ENCODE measurements at regions not wholly inside any gene's neighbourhood (a gene's known extent, or its start where the extent isn't known, plus 50 kb on each side); places are given as distances from the start of the nearest gene placed in this dataset.

DNA sequence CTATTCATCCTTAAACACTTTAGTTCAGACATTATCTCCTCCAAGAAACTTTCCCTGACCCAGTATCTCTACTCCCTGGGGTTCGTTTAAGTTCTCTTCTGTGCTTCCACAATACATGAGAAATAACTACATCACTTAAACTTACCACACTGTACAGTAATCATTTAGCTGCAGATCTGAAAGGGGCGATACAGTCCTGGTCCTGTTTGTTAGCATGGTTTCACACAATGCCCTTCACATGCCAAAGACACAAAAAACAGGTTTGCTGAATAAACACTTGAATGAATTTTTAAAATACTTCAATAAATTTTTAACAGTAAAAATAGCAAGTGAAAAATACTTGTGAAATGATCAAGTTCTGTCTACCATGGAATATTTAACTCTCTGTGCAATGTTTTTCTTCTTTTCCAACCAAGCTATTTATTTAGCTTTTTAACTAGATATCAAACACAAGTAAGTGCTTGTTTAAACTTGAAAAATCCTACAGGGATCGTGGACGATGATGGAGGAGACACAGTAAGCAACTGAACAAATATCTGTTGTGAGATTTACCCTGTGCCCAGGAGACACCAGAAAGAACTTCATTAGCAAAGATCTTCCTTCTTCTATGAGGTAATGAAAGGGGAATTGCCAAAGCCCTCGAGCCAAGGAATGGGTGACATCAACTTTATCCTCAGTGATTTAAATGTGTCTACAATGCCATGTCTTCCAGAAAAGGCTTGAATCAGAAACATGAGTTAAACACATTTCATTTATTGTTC lies 255.6 kb upstream of the GRIP1 start:
- Histone ChIP-seq H3K27me3 (ENCODE audit: low read depth) (no peaks in the 10 kb centered on the region), H3K27ac (replicated peaks) (no peak overlapping the region), H3K4me1 (no peaks in the 10 kb centered on the region), H3K9me3 (replicated peaks) (no peaks in the 10 kb centered on the region), H3K4me3 (no peak overlapping the region), H3K36me3 (no peaks in the 10 kb centered on the region)
- intact Hi-C loops (cut with micrococcal nuclease): no loop called here
- TF ChIP-seq, protein P1, sequence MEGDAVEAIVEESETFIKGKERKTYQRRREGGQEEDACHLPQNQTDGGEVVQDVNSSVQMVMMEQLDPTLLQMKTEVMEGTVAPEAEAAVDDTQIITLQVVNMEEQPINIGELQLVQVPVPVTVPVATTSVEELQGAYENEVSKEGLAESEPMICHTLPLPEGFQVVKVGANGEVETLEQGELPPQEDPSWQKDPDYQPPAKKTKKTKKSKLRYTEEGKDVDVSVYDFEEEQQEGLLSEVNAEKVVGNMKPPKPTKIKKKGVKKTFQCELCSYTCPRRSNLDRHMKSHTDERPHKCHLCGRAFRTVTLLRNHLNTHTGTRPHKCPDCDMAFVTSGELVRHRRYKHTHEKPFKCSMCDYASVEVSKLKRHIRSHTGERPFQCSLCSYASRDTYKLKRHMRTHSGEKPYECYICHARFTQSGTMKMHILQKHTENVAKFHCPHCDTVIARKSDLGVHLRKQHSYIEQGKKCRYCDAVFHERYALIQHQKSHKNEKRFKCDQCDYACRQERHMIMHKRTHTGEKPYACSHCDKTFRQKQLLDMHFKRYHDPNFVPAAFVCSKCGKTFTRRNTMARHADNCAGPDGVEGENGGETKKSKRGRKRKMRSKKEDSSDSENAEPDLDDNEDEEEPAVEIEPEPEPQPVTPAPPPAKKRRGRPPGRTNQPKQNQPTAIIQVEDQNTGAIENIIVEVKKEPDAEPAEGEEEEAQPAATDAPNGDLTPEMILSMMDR (IDR thresholded peaks at IDR 0.05; ENCODE audit: borderline replicate concordance): no peak
- no peak for DNase-seq

DNA sequence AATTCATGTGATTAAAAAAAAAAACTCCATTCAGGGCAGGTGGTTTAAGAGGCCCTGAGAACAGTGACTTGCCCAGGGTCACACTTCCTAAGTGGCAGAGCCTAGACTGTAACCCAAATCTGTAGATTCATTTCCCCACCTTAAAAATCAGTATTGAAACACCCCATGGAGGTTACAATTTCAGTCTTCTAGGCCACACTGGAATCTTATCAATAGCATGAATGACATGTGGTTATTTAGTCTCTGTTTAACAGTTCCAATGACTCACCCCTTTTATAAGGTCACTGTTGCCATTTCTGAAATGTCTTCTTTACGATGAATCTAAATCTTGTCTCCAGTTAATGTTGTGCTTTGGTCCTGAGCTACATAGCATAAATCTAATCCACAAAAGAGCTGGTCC lies 262.3 kb upstream of the GRIP1 start:
- no peak for DNase-seq
- intact Hi-C loops (cut with micrococcal nuclease): no loop called here
- Histone ChIP-seq H3K36me3 (no peaks in the 10 kb centered on the region), H3K4me1 (no peaks in the 10 kb centered on the region), H3K4me3 (no peak overlapping the region), H3K27me3 (ENCODE audit: low read depth) (no peaks in the 10 kb centered on the region), H3K27ac (replicated peaks) (no peak overlapping the region), H3K9me3 (replicated peaks) (no peaks in the 10 kb centered on the region)
- TF ChIP-seq, protein P1 (IDR thresholded peaks at IDR 0.05; ENCODE audit: borderline replicate concordance): no peak

DNA sequence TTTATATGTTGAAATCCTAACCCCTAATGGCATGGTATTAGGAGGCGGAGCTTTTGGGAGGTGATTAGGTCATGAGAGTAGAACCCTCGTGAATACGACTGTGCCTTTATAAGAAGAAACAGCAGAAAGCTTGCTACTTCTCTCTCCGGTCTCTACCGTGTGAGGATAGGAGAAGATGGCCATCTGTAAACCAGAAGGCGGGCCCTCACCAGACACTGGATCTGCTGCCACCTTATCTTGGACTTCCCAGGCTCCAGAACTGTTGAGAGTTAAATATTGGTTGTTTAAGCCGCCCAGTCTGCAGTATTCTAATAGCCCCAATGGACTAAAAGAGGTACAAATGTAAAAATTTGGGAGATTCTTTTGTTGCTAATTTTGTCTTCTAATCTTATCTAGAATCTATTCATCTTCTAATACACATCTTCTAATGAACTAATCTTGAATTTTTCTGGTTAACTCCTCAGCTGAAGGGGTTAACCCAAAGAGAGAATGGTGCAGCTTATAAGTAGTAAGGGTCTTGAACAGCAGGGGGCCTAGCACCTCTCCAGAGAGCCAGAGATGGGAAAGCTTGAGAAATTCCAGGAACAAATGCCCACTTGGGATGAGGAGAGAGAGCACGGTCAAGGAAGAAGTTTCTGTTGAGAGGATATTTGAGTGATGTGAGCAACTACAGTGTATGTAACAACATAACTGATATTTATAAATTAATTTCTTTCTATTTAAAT lies 264.0 kb upstream of the GRIP1 start:
- H3K4me1 ChIP-seq: no peaks in the 10 kb centered on the region
- no peak overlapping the region for H3K4me3 ChIP-seq

DNA sequence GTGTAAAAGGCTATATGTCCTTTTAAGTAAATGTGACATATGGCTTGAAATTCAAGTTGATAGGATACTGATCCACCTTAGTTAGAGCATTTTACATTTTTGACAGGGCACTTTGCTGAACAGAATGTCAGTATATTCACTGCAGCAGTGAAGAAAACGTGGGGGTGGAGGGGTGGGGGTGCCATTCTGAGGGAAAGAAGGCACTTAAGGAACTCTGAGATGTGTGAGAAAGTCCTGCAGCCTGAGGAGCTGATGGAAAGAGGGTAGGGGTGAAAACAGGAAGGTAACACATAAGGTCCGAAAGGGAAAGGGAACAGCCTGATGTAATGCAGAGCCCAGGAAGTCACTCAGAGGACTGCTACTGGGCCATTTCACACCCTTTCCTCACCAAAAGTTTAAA lies 265.5 kb upstream of the GRIP1 start:
- intact Hi-C loops (cut with micrococcal nuclease): no loop called here
- DNase-seq: no peak
- Histone ChIP-seq H3K27ac (replicated peaks) (no peak overlapping the region), H3K4me3 (no peak overlapping the region), H3K27me3 (ENCODE audit: low read depth) (no peaks in the 10 kb centered on the region), H3K4me1 (no peaks in the 10 kb centered on the region), H3K9me3 (replicated peaks) (no peaks in the 10 kb centered on the region), H3K36me3 (no peaks in the 10 kb centered on the region)
- TF ChIP-seq, protein P1 (IDR thresholded peaks at IDR 0.05; ENCODE audit: borderline replicate concordance): no peak

More for the DNA sequence above, 264.0 kb upstream of the GRIP1 start:
- H3K27ac ChIP-seq (replicated peaks): no peak overlapping the region
- TF ChIP-seq, protein P1 (IDR thresholded peaks at IDR 0.05; ENCODE audit: borderline replicate concordance): no peak
- no peaks in the 10 kb centered on the region for H3K9me3 ChIP-seq (replicated peaks)
- H3K27me3 ChIP-seq (ENCODE audit: low read depth): no peaks in the 10 kb centered on the region
- H3K36me3 ChIP-seq: no peaks in the 10 kb centered on the region
- DNase-seq: no peak
- intact Hi-C loops (cut with micrococcal nuclease): no loop called here

DNA sequence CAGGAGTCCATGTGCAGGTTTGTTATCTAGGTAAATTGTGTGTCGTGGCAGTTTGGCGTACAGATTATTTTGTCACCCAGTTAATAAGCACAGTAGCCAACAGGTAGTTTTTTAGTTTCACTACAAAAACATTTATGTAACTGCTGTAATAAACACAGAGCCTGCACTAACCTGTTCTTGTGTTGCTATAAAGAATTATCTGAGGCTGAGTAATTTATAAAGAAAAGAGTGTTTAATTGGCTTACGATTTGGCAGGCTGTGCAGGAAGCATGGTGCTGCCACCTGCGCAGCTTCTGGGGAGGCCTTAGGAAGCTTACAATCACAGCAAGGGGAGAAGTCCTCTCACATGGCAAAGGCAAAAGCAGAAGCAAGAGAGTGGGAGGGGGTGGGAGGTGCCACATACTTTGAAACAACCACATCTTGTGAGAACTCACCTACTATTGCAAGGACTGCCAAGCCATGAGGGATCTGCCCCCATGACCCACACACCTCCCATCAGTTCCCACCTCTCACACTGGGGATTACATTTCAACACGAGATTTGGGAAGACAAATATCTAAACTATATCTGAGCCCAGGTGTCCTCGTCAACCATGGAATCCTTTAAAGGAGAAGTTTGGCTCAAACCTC lies 266.4 kb upstream of the GRIP1 start:
- DNase-seq: no peak
- no peaks in the 10 kb centered on the region for H3K27me3 ChIP-seq (ENCODE audit: low read depth)
- intact Hi-C loops (cut with micrococcal nuclease): no loop called here
- H3K4me1 ChIP-seq: no peaks in the 10 kb centered on the region
- H3K27ac ChIP-seq (replicated peaks): no peak overlapping the region
- no peak overlapping the region for H3K4me3 ChIP-seq
- TF ChIP-seq, protein P1 (IDR thresholded peaks at IDR 0.05; ENCODE audit: borderline replicate concordance): no peak
- H3K36me3 ChIP-seq: no peaks in the 10 kb centered on the region
- H3K9me3 ChIP-seq (replicated peaks): no peaks in the 10 kb centered on the region

Data from left ventricle myocardium inferior (tissue), 1 donor.